ENCODE measurements at regions not wholly inside any gene's neighbourhood (a gene's known extent, or its start where the extent isn't known, plus 50 kb on each side); places are given as distances from the start of the nearest gene placed in this dataset.
"Not testable (repeated sequence)": the region's sequence is repeated elsewhere in the genome, so short reads cannot be mapped to it uniquely, and the experiment has no call there.

DNA sequence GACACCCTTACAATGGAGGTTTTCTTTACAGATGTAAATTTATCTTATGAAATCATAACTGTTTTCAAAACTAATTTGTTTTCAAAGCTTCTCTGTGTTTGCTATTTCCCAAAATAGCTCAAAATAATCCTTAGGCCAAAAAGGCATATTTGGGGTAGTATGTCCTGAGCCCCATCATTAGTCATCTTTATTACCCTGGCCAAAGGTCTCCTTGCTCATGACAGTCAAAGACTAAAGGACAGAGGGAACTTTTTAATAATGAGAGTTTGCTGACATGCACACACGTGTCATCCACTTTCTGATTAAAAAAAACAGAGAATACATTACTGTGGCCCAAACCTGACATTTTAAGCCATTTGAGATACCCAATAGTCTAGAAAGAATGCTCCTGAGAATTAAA, 221.9 kb upstream of the DUSP10 start:
- no peak for TF ChIP-seq POLR2A (IDR thresholded peaks at IDR 0.05)
- TF ChIP-seq, protein P1, sequence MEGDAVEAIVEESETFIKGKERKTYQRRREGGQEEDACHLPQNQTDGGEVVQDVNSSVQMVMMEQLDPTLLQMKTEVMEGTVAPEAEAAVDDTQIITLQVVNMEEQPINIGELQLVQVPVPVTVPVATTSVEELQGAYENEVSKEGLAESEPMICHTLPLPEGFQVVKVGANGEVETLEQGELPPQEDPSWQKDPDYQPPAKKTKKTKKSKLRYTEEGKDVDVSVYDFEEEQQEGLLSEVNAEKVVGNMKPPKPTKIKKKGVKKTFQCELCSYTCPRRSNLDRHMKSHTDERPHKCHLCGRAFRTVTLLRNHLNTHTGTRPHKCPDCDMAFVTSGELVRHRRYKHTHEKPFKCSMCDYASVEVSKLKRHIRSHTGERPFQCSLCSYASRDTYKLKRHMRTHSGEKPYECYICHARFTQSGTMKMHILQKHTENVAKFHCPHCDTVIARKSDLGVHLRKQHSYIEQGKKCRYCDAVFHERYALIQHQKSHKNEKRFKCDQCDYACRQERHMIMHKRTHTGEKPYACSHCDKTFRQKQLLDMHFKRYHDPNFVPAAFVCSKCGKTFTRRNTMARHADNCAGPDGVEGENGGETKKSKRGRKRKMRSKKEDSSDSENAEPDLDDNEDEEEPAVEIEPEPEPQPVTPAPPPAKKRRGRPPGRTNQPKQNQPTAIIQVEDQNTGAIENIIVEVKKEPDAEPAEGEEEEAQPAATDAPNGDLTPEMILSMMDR (IDR thresholded peaks at IDR 0.05) = no peak
- 78% methylated on average over 1 of the region's 1 CpG for WGBS, 2 donors
- no peaks in the 10 kb centered on the region for H3K27me3 ChIP-seq
- no peak overlapping the region for H3K27ac ChIP-seq
- no peak overlapping the region for H3K4me3 ChIP-seq (replicated peaks in 1 of 3)
- H3K9me3 ChIP-seq = no peaks in the 10 kb centered on the region
- intact Hi-C loops (cut with DNase I) = no loop called here
- no peaks in the 10 kb centered on the region for H3K36me3 ChIP-seq
- DNase-seq = no peak
- H3K4me1 ChIP-seq = peaks cover 6 to 11% of the 10 kb centered on the region in 2 donors

DNA sequence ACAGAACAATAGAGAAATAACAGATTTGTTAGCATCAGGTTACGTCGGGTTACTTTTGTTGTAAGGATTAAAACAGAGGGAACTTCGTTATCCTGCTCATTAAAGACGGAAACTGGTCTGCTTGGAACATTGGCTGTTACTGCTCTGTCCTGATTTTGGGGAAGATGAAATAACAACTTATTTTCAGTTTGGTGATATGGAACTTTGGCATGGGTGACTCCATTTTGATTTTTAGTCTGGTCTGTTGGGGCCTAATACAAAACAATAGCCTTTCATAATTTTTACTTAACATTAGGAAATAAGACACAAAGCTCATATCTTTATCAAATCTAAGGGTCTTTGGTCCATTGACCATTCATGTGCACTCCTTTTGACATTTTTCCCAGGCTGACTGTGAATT, 220.5 kb upstream of the DUSP10 start:
- no peak overlapping the region for H3K4me3 ChIP-seq (replicated peaks in 1 of 3)
- intact Hi-C loops (cut with DNase I) = no loop called here

DNA sequence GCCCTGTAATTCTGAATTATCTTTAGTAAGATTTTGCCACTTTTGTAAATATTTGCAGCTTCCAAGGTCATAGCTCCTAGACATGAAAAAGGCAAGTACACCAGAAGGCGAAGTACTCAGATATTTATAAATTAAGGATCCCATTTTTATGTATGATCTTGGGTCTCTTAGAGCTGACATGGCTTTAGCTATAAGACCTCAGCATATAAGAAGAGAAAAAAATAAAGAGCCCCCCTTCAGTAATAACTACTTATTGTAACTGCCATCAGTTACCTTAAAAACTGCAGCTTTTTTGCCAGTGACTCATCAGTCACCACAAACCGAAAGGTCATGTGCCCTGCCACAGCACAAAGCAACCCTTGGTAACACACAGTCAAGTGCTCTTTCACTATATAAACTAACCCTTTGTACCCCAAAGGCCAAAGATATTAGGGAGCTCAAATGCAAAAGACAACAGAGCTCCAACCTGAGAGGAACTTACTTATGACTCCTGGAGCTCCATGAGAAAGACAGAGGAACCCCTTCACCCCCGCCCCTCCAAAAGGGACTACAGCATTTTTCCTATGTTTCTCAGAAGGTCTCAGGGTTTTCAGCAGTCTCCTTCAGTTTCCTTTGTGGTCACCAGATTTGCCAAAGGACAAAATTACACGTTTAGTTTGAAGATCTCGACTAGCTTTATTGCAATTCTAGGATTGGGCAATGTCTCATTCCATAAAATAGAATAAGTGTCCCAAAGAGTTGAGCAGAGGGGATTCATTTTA, 219.8 kb upstream of the DUSP10 start:
- 66 to 69% methylated on average over 5 of the region's 5 CpGs for WGBS, 2 donors
- no peak for TF ChIP-seq POLR2A (IDR thresholded peaks at IDR 0.05)
- TF ChIP-seq, protein P1 (IDR thresholded peaks at IDR 0.05) = no peak

More for the DNA sequence above, 220.5 kb upstream of the DUSP10 start:
- Histone ChIP-seq H3K9me3 (no peaks in the 10 kb centered on the region), H3K4me1 (peaks cover 6 to 11% of the 10 kb centered on the region in 2 donors), H3K27me3 (no peaks in the 10 kb centered on the region), H3K27ac (no peak overlapping the region), H3K36me3 (no peaks in the 10 kb centered on the region)
- TF ChIP-seq POLR2A (IDR thresholded peaks at IDR 0.05) = no peak
- TF ChIP-seq, protein P1 (IDR thresholded peaks at IDR 0.05) = no peak
- 97 to 99% methylated on average over 4 of the region's 4 CpGs for WGBS, 2 donors
- no peak for DNase-seq

DNA sequence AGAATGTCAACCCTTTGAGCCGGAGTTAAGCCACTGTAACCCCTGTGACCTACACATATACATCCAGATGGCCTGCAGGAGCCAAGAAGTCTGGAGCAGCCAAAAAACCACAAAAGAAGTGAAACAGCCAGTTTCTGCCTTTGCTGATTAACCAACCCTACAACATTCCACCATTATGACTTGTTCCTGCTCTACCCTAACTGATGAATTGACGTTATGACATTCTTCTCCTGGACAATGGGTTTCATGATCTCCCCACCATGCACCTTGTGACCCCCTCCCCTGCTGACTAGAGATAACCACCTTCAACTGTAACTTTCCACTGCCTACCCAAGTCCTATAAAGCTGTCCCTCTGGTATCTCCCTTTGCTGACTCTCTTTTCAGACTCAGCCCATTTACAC, 216.3 kb upstream of the DUSP10 start:
- H3K36me3 ChIP-seq; H3K27ac ChIP-seq; H3K4me3 ChIP-seq (replicated peaks in 1 of 3); intact Hi-C loops (cut with DNase I); H3K27me3 ChIP-seq; H3K9me3 ChIP-seq; DNase-seq: not testable (repeated sequence)
- H3K4me1 ChIP-seq = peaks cover 6 to 11% of the 10 kb centered on the region in 2 donors
- WGBS, 2 donors = 78 to 89% methylated on average over 2 of the region's 2 CpGs

More for the DNA sequence above, 219.8 kb upstream of the DUSP10 start:
- no peaks in the 10 kb centered on the region for H3K36me3 ChIP-seq
- H3K4me1 ChIP-seq = peaks cover 6 to 11% of the 10 kb centered on the region in 2 donors
- H3K4me3 ChIP-seq (replicated peaks in 1 of 3) = no peak overlapping the region
- intact Hi-C loops (cut with DNase I) = no loop called here
- DNase-seq = peak; percentile 12 to 35
- H3K27ac ChIP-seq = no peak overlapping the region
- H3K27me3 ChIP-seq = no peaks in the 10 kb centered on the region
- H3K9me3 ChIP-seq = no peaks in the 10 kb centered on the region

DNA sequence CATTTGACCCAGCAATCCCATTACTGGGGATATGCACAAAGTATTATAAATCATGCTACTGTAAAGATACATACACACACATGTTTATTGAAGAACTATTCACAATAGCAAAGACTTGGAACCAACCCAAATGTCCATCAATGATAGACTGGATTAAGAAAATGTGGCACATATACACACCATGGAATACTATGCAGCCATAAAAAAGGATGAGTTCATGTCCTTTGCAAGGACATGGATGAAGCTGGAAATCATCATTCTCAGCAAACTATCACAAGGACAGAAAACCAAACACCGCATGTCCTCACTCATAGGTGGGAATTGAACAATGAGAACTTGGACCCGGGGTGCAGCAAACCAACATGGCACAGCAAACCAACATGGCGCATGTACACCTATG, 215.5 kb upstream of the DUSP10 start:
- H3K4me3 ChIP-seq (replicated peaks in 1 of 3); H3K27me3 ChIP-seq; H3K27ac ChIP-seq; DNase-seq; H3K9me3 ChIP-seq; intact Hi-C loops (cut with DNase I); H3K36me3 ChIP-seq: not testable (repeated sequence)
- WGBS, 2 donors = 93 to 99% methylated on average over 3 of the region's 3 CpGs
- H3K4me1 ChIP-seq = peaks cover 6 to 11% of the 10 kb centered on the region in 2 donors

DNA sequence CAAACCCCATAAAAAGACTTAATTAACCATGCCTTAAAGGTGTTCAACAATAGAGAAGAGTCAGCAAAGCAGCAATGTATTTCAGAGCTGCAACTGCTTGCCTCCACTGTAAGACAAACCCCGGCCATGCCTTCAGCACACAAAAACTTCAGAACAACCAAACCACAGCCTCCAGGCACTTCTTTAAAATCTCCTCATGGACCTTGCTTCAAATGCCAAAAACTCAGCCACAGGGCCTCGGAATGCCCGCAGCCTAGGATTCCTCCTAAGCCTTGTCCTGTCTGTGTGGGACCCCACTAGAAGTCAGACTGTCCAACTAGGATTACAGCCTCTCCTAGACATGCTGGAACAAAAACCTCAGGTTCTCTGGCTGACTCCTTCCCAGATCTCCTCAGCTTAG, 208.1 kb upstream of the DUSP10 start:
- 94 to 100% methylated on average over 3 of the region's 3 CpGs for WGBS, 2 donors
- no peak overlapping the region for H3K4me3 ChIP-seq (replicated peaks in 1 of 3)

More for the DNA sequence above, 208.1 kb upstream of the DUSP10 start:
- TF ChIP-seq, protein P1 (IDR thresholded peaks at IDR 0.05) = no peak
- no peak for TF ChIP-seq POLR2A (IDR thresholded peaks at IDR 0.05)
- H3K4me1 ChIP-seq = no peaks in the 10 kb centered on the region
- no peak for DNase-seq
- H3K27ac ChIP-seq = no peak overlapping the region
- H3K9me3 ChIP-seq = no peaks in the 10 kb centered on the region
- H3K27me3 ChIP-seq = no peaks in the 10 kb centered on the region
- intact Hi-C loops (cut with DNase I) = no loop called here
- no peaks in the 10 kb centered on the region for H3K36me3 ChIP-seq
